Uterus (tissue), 3 donors: ENCODE measurements at regions not wholly inside any gene's neighbourhood (a gene's known extent, or its start where the extent isn't known, plus 50 kb on each side); places are given as distances from the start of the nearest gene placed in this dataset.

ENCODE experiments used
- DNase-seq, 2 donors: peaks; one replicate each; pipeline ENCODE4 v3.0.0-alpha.2; 2019 to 2020
- H3K27ac ChIP-seq, 2 donors: fragments of 200-600 bp; sonication (generic); 1 replicate in 1 of 2; 2 replicates in 1 of 2; pipeline ENCODE4 v1.5.1; 2016 to 2018
- H3K27me3 ChIP-seq, 2 donors: fragments of 200-600 bp; sonication (generic); one replicate each; pipeline ENCODE4 v1.5.1; 2018 to 2019; ENCODE audit warnings: control low read depth in 1 of 2
- H3K36me3 ChIP-seq, 2 donors: fragments of 200-600 bp; sonication (generic); one replicate each; pipeline ENCODE4 v1.5.1; 2019; ENCODE audit warnings: control low read depth in 1 of 2
- H3K4me1 ChIP-seq, 2 donors: fragments of 200-600 bp; sonication (generic); one replicate each; pipeline ENCODE4 v1.5.1; 2018 to 2019; ENCODE audit warnings: control low read depth in 1 of 2
- H3K4me3 ChIP-seq, 2 donors: fragments of 200-600 bp; sonication (generic); 1 replicate in 1 of 2; 2 replicates in 1 of 2; pipeline ENCODE4 v1.5.1; 2018 to 2019; ENCODE audit warnings: mild to moderate bottlenecking in 1 of 2
- H3K9me3 ChIP-seq, 2 donors: fragments of 200-600 bp; sonication (generic); one replicate each; pipeline ENCODE4 v1.5.1; 2019; ENCODE audit warnings: control low read depth in 1 of 2
- CTCF ChIP-seq, 4 experiments: fragments of 200-600 bp in 2 of 4; fragments of 450-650 bp in 2 of 4; sonication (generic) in 2 of 4; IDR thresholded peaks; one replicate each; pipeline ENCODE4 v1.5.1; 2016 to 2019; ENCODE audit warnings: antibody characterized with exemption in 4 of 4, mild to moderate bottlenecking in 2 of 4, moderate library complexity in 1 of 4
- POLR2A ChIP-seq, 2 donors: fragments of 450-650 bp; IDR thresholded peaks; one replicate each; pipeline ENCODE4 v1.6.1; 2016; ENCODE audit warnings: antibody characterized with exemption in 2 of 2, mild to moderate bottlenecking in 1 of 2, moderate library complexity in 1 of 2
- intact Hi-C: fragments of 100-400 bp; cut with DNase I; formaldehyde crosslinking; loops from one replicate; pipeline ENCODE4 v1.15.1; 2023; ENCODE audit warnings: low total_unique reads
- donor health status: DM: yes; HTN: yes; CAD: no.

GRCh38 chr4:186424745-186425144, 130.6 kb downstream of the MTNR1A start:
- no peak overlapping the region for H3K27ac ChIP-seq
- H3K4me1 ChIP-seq, result no peaks in the 10 kb centered on the region
- no peaks in the 10 kb centered on the region for H3K36me3 ChIP-seq
- H3K4me3 ChIP-seq, result no peak overlapping the region
- intact Hi-C loops, result no loop called here
- TF ChIP-seq CTCF (IDR thresholded peaks at IDR 0.05) (no peak), POLR2A (IDR thresholded peaks at IDR 0.05) (no peak)
- DNase-seq, result no peak
- no peaks in the 10 kb centered on the region for H3K9me3 ChIP-seq
- H3K27me3 ChIP-seq, result no peaks in the 10 kb centered on the region

- Histone ChIP-seq H3K27me3 (no peaks in the 10 kb centered on the region), H3K4me1 (no peaks in the 10 kb centered on the region), H3K36me3 (no peaks in the 10 kb centered on the region), H3K9me3 (no peaks in the 10 kb centered on the region), H3K27ac (no peak overlapping the region), H3K4me3 (no peak overlapping the region)
- DNase-seq, result no peak
- intact Hi-C loops, result no loop called here
- TF ChIP-seq CTCF (IDR thresholded peaks at IDR 0.05) (no peak), POLR2A (IDR thresholded peaks at IDR 0.05) (no peak)
These were observed 133.1 kb downstream of the MTNR1A start for GRCh38 chr4:186422296-186422695.

GRCh38 chr4:186416451-186417060, 138.8 kb downstream of the MTNR1A start:
- no peaks in the 10 kb centered on the region for H3K4me1 ChIP-seq
- H3K36me3 ChIP-seq, result no peaks in the 10 kb centered on the region
- DNase-seq, result no peak
- no peak overlapping the region for H3K27ac ChIP-seq
- no peaks in the 10 kb centered on the region for H3K27me3 ChIP-seq
- H3K9me3 ChIP-seq, result no peaks in the 10 kb centered on the region
- intact Hi-C loops, result no loop called here
- H3K4me3 ChIP-seq, result no peak overlapping the region
- TF ChIP-seq CTCF (IDR thresholded peaks at IDR 0.05) (no peak), POLR2A (IDR thresholded peaks at IDR 0.05) (no peak)

- H3K4me1 ChIP-seq, result no peaks in the 10 kb centered on the region
- no peaks in the 10 kb centered on the region for H3K9me3 ChIP-seq
- no peaks in the 10 kb centered on the region for H3K36me3 ChIP-seq
- no peak for DNase-seq
- TF ChIP-seq CTCF (IDR thresholded peaks at IDR 0.05) (no peak), POLR2A (IDR thresholded peaks at IDR 0.05) (no peak)
- no peaks in the 10 kb centered on the region for H3K27me3 ChIP-seq
- H3K27ac ChIP-seq, result no peak overlapping the region
- H3K4me3 ChIP-seq, result no peak overlapping the region
- intact Hi-C loops, result no loop called here
These were observed 141.0 kb downstream of the MTNR1A start for GRCh38 chr4:186414390-186414789.

DNA sequence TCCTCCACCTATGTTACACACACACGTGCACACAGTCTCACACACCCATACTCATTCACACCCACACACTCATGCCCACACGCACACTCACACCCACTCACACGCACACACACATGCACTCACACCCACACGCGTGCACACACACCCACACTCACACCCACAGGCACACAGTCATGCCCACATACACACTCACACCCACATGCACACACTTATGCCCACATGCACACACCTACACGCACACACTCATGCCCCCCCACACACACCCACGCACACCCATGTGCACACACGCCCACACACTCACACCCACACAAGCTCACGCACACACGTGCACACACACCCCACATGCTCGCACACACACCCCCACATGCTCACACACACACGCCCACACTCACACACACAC, 140.0 kb downstream of the F11 start:
- intact Hi-C loops, result no loop called here
- no peak overlapping the region for H3K27ac ChIP-seq
- H3K4me1 ChIP-seq, result no peaks in the 10 kb centered on the region
- no peak overlapping the region for H3K4me3 ChIP-seq
- TF ChIP-seq CTCF (IDR thresholded peaks at IDR 0.05) (no peak), POLR2A (IDR thresholded peaks at IDR 0.05) (no peak)
- H3K36me3 ChIP-seq, result no peaks in the 10 kb centered on the region
- no peak for DNase-seq
- no peaks in the 10 kb centered on the region for H3K9me3 ChIP-seq
- H3K27me3 ChIP-seq, result no peaks in the 10 kb centered on the region
